IMR-90 (cell line): ENCODE measurements at regions not wholly inside any gene's neighbourhood (a gene's known extent, or its start where the extent isn't known, plus 50 kb on each side); places are given as distances from the start of the nearest gene placed in this dataset.

Source experiments
- ATAC-seq: fragments of 200-7000 bp; cut with Tn5 transposase; 2 replicates; pipeline ENCODE4 v1.9.1; 2020; ENCODE audit warnings: low read depth, mild to moderate bottlenecking, moderate library complexity
- BruUV-seq: library from RNA; stranded (reverse); fragments of 400-500 nt; replicated peaks from 2 replicates; lab custom pipeline; 2021; lab: Mats Ljungman, UMichigan
- CTCF ChIA-PET: fragments of 300-600 bp; formaldehyde crosslinking; extraction: SDS; loops from one replicate; lab custom pipeline; 2021; ENCODE audit warnings: antibody characterized with exemption; lab: Yijun Ruan, JAX
- POLR2A ChIA-PET: fragments of 300-600 bp; sonication (Branson Sonifier 250); formaldehyde crosslinking; loops from one replicate; lab custom pipeline; 2022; ENCODE audit warnings: antibody characterized with exemption; ENCODE audit not compliant: unreplicated experiment; lab: Charles Lee
- DNase-seq: peaks from one replicate; pipeline ENCODE4 v3.0.0; 2013
- H2AFZ ChIP-seq: replicated peaks from 2 replicates; pipeline ENCODE3; 2013; ENCODE audit warnings: low read length, mild to moderate bottlenecking; ENCODE audit not compliant: poor library complexity
- H2AK5ac ChIP-seq: 2 replicates; pipeline ENCODE4 v1.6.1; 2013; ENCODE audit warnings: low read depth, low read length, inconsistent platforms
- H2AK9ac ChIP-seq: replicated peaks from 2 replicates; pipeline ENCODE3; 2013; ENCODE audit warnings: mild to moderate bottlenecking, low read depth, low read length, moderate library complexity; ENCODE audit not compliant: poor library complexity
- H2BK120ac ChIP-seq: 2 replicates; pipeline ENCODE4 v1.6.1; 2013; ENCODE audit warnings: low read depth, low read length, inconsistent platforms
- H2BK15ac ChIP-seq: 3 replicates; pipeline ENCODE4 v1.6.1; 2013; ENCODE audit warnings: low read depth, low read length, inconsistent platforms
- H2BK20ac ChIP-seq: 2 replicates; pipeline ENCODE4 v1.6.1; 2013; ENCODE audit warnings: low read depth, mild to moderate bottlenecking, inconsistent platforms, low read length, moderate library complexity
- H2BK5ac ChIP-seq: 2 replicates; pipeline ENCODE4 v1.6.1; 2013; ENCODE audit warnings: mild to moderate bottlenecking, low read depth, low read length, inconsistent platforms; ENCODE audit not compliant: poor library complexity, severe bottlenecking
- H3K14ac ChIP-seq: replicated peaks from 2 replicates; pipeline ENCODE4 v1.6.1; 2013; ENCODE audit warnings: low read depth, low read length, inconsistent platforms
- H3K18ac ChIP-seq: 2 replicates; pipeline ENCODE4 v1.6.1; 2013; ENCODE audit warnings: low read depth, low read length, control low read depth
- H3K23ac ChIP-seq: 2 replicates; pipeline ENCODE4 v1.6.1; 2013; ENCODE audit warnings: low read depth, low read length, inconsistent platforms
- H3K27ac ChIP-seq: 2 replicates; pipeline ENCODE4 v1.5.1; 2013; ENCODE audit warnings: mild to moderate bottlenecking, control low read depth, low read length; ENCODE audit not compliant: insufficient read depth
- H3K27me3 ChIP-seq: 2 replicates; pipeline ENCODE4 v1.6.1; 2013; ENCODE audit warnings: low read length; ENCODE audit not compliant: control insufficient read depth, insufficient read depth
- H3K36me3 ChIP-seq: 2 replicates; pipeline ENCODE4 v1.6.1; 2013; ENCODE audit warnings: low read length, mixed read lengths; ENCODE audit not compliant: control insufficient read depth, insufficient read depth
- H3K4ac ChIP-seq: 2 replicates; pipeline ENCODE4 v1.6.1; 2013; ENCODE audit warnings: low read depth, low read length, inconsistent platforms
- H3K4me1 ChIP-seq: 2 replicates; pipeline ENCODE4 v1.6.1; 2013; ENCODE audit warnings: low read length, mixed read lengths; ENCODE audit not compliant: control insufficient read depth, insufficient read depth
- H3K4me2 ChIP-seq: 2 replicates; pipeline ENCODE4 v1.6.1; 2013; ENCODE audit warnings: low read depth, mild to moderate bottlenecking, control low read depth, low read length, moderate library complexity
- H3K4me3 ChIP-seq: 2 replicates; pipeline ENCODE4 v1.5.1; 2013; ENCODE audit warnings: low read depth, mild to moderate bottlenecking, control low read depth, low read length, moderate library complexity; ENCODE audit not compliant: insufficient read depth
- H3K56ac ChIP-seq: 2 replicates; pipeline ENCODE4 v1.6.1; 2013; ENCODE audit warnings: low read length, inconsistent platforms; ENCODE audit not compliant: insufficient read depth; ENCODE audit errors: extremely low read depth
- H3K79me1 ChIP-seq, 2 experiments: 2 replicates each; pipeline ENCODE4 v1.6.1; 2013; ENCODE audit warnings: low read length in 2 of 2, inconsistent platforms in 1 of 2, low read depth in 1 of 2
- H3K9ac ChIP-seq: 2 replicates; pipeline ENCODE4 v1.6.1; 2013; ENCODE audit warnings: low read depth, low read length, control low read depth
- H3K9me1 ChIP-seq: 2 replicates; pipeline ENCODE4 v1.6.1; 2013; ENCODE audit warnings: low read length, inconsistent platforms; ENCODE audit not compliant: insufficient read depth
- H3K9me3 ChIP-seq: 2 replicates; pipeline ENCODE4 v1.6.1; 2013; ENCODE audit warnings: low read length; ENCODE audit not compliant: control insufficient read depth, insufficient read depth
- H4K20me1 ChIP-seq: 2 replicates; pipeline ENCODE4 v1.6.1; 2013; ENCODE audit warnings: low read length, inconsistent platforms; ENCODE audit not compliant: insufficient read depth
- H4K5ac ChIP-seq: 2 replicates; pipeline ENCODE4 v1.6.1; 2013; ENCODE audit warnings: mild to moderate bottlenecking, low read depth, low read length, control low read depth
- H4K8ac ChIP-seq, 2 experiments: 2 replicates each; pipeline ENCODE4 v1.6.1; 2013; ENCODE audit warnings: low read depth in 2 of 2, low read length in 2 of 2, control low read depth in 1 of 2, inconsistent platforms in 1 of 2
- H4K91ac ChIP-seq: 2 replicates; pipeline ENCODE4 v1.6.1; 2013; ENCODE audit warnings: low read depth, low read length, inconsistent platforms; ENCODE audit not compliant: insufficient read depth
- BHLHE40 ChIP-seq: fragments of 150-350 bp; IDR thresholded peaks from 2 replicates; pipeline ENCODE4 v1.6.1; 2016; ENCODE audit warnings: mild to moderate bottlenecking, low read depth, low read length
- CEBPB ChIP-seq: IDR thresholded peaks from 2 replicates; pipeline ENCODE4 v1.6.1; 2012; ENCODE audit warnings: low read depth, low read length, improper control_type of control experiment
- CHD1 ChIP-seq: IDR thresholded peaks from 2 replicates; pipeline ENCODE4 v1.6.1; 2012; ENCODE audit warnings: low read depth, low read length, improper control_type of control experiment
- FOS ChIP-seq: fragments of 150-350 bp; IDR thresholded peaks from 2 replicates; pipeline ENCODE4 v1.6.1; 2016; ENCODE audit warnings: low read depth, low read length
- NFE2L2 ChIP-seq: fragments of 150-350 bp; IDR thresholded peaks from 2 replicates; pipeline ENCODE4 v1.6.1; 2016; ENCODE audit warnings: low read depth, mild to moderate bottlenecking, low read length
- POLR2A ChIP-seq: IDR thresholded peaks from 2 replicates; pipeline ENCODE4 v1.6.1; 2012; ENCODE audit warnings: mild to moderate bottlenecking, low read depth, low read length
- RAD21 ChIP-seq: IDR thresholded peaks from 2 replicates; pipeline ENCODE4 v1.6.1; 2012; ENCODE audit warnings: low read length, improper control_type of control experiment
- RFX5 ChIP-seq: IDR thresholded peaks from 2 replicates; pipeline ENCODE4 v1.8.0; 2012; ENCODE audit warnings: low read depth, mild to moderate bottlenecking, low read length, moderate library complexity
- WGBS, 2 experiments: methylation state at CpG; one replicate each; pipeline versions ENCODE4 v1.1.5 to v1.1.7; 2013; ENCODE audit warnings: missing lambda C conversion rate in 2 of 2; ENCODE audit not compliant: insufficient read length in 1 of 2; ENCODE audit errors: extremely low coverage in 2 of 2; 5-methylcytosine and 5-hydroxymethylcytosine counted together
- dilution Hi-C: fragments of 300-500 bp; cut with HindIII; formaldehyde crosslinking; loops from one replicate; pipeline ENCODE4 v1.14.3; 2018; ENCODE audit warnings: low sequenced_read_pairs; ENCODE audit not compliant: unreplicated experiment
- in situ Hi-C: fragments of 300-500 bp; cut with MboI; formaldehyde crosslinking; loops from 3 replicates; pipeline ENCODE4 v1.14.3; 2019; ENCODE audit warnings: low sequenced_read_pairs, inconsistent platforms, mixed read lengths
- intact Hi-C: fragments of 100-400 bp; cut with micrococcal nuclease; formaldehyde crosslinking; loops from 2 replicates; pipeline ENCODE4 v1.10.0; 2022
- TF ChIP-seq, protein P1 (sequence below): fragments of 150-350 bp; IDR thresholded peaks from 2 replicates; pipeline ENCODE4 v1.6.1; 2017; ENCODE audit warnings: mild to moderate bottlenecking, antibody characterized with exemption, low read length, low read depth

DNA sequence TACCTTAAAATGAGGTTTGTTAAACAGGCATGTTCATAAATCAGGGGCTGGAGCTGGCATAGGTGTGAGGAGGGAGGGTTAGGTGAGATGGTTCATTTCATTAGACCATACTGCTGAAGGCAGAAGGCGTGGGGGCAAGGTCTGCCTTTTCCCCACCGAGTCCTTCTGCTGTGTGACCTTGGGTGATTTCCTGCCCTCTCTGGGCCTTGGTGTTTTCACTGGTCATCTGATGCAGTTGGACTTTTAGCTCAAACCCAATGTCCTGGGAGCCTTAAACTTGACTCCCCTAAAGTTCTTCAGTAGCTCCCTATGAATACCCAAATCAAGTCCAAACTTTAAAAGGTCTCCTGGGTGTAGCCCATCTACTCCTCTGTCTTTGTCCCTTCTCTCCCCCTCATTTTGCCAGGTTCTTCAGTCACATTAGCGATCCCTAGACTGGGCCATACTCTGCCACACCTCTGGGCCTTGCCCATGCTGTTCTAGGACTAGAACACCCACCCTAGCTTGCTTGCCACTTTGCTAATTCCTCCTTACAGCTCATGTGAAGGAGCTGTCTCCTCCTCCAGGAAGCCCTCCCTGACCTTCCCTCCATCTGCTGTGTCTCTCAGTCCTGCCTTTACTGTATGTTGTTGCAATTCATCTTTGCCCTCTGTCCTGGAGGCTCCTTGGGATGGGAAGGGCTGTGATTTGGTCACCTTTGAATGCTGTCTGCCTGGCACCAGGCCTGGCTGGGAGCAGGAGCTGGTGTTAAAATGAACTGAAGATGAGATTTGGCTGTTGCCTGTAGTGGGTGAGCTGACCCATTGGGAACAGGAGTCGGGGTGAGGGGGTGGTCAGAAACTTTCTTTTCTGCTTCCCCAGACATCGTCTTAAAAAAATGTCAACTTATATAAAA, 85.4 kb upstream of the HS6ST1 start (continued):
- no peak for TF ChIP-seq BHLHE40

DNA sequence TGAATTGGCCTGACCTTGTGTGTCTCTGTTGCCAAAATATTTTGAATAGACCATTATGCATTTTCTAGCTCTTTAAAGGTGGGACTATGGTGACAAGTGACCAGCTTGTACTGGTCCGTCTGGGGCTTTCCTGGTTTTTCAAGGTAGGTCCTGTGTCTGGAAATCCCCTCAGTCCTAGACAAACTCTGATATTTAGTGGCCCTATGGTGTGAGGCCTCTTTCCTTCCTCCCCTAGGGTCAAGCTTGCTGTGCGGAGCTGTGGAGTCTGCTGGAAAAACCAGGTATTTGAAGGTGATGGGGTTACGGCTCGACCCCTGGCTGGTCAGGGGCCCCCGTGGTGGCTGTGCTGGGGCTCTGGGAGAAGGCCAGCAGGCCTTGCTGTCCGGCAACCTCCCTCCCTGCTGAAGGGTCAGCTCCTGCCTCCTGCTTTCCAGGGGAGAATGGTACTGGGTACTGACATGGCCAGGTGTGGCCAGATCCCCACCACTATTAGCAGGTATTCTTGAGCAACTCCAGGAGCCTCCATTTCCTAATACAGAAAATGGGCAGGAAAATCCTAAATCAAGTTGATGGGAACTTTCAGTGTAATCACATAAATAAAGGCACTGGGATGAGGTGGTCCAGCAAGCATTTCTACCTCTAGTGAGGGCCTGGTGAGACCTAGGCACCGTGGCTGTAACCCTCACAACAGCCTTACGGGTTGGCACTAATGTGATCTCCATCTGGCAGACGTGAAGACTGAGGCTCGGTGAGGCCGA, 86.2 kb upstream of the HS6ST1 start:
- Histone ChIP-seq H3K4me2 (no peak overlapping the region), H2BK120ac (no peak overlapping the region), H2AFZ (no peak overlapping the region), H3K9me1 (peaks cover 15% of the 10 kb centered on the region; the same call in 1 of the 2 replicates), H3K4me1 (peaks cover 10% of the 10 kb centered on the region), H3K27ac (no peak overlapping the region), H4K8ac (no peak overlapping the region), H2AK5ac (no peak overlapping the region), H3K27me3 (no peaks in the 10 kb centered on the region), H3K9ac (no peak overlapping the region), H3K4ac (no peak overlapping the region; the same call in 1 of the 2 replicates), H2BK5ac (no peak overlapping the region), H2AK9ac (no peak overlapping the region), H3K23ac (no peak overlapping the region), H3K9me3 (no peaks in the 10 kb centered on the region), H3K36me3 (no peaks in the 10 kb centered on the region), H2BK20ac (no peak overlapping the region), H2BK15ac (no peak overlapping the region), H3K18ac (no peak overlapping the region), H4K5ac (no peak overlapping the region), H4K20me1 (no peaks in the 10 kb centered on the region), H3K4me3 (no peak overlapping the region), H3K56ac (no peak overlapping the region), H4K91ac (no peak overlapping the region), H3K79me1 (no peaks in the 10 kb centered on the region), H3K14ac (no peak overlapping the region)
- in situ Hi-C loops = no loop called here
- DNase-seq (no peak), ATAC-seq (no peak)
- BruUV-seq = no TSS peak
- TF ChIP-seq, protein P1, sequence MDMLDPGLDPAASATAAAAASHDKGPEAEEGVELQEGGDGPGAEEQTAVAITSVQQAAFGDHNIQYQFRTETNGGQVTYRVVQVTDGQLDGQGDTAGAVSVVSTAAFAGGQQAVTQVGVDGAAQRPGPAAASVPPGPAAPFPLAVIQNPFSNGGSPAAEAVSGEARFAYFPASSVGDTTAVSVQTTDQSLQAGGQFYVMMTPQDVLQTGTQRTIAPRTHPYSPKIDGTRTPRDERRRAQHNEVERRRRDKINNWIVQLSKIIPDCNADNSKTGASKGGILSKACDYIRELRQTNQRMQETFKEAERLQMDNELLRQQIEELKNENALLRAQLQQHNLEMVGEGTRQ = no peak
- TF ChIP-seq CHD1 = no peak
- TF ChIP-seq NFE2L2 = no peak
- no peak for TF ChIP-seq POLR2A
- no peak for TF ChIP-seq CEBPB
- TF ChIP-seq RFX5 = no peak
- no peak for TF ChIP-seq RAD21
- no peak for TF ChIP-seq FOS
- TF ChIP-seq BHLHE40 = no peak
- dilution Hi-C loops = no loop called here
- intact Hi-C loops = no loop called here
- ChIA-PET POLR2A (no interaction called here), CTCF (no interaction called here)
- WGBS, 2 experiments = 100% methylated on average over 1 of the region's 11 CpGs; no CpG with 5 or more reads in 1 of the 2 experiments
